HuH-7.5 (cell line): ENCODE measurements at regions not wholly inside any gene's neighbourhood (a gene's known extent, or its start where the extent isn't known, plus 50 kb on each side); places are given as distances from the start of the nearest gene placed in this dataset.

Experiments used
- DNase-seq: peaks from one replicate; pipeline ENCODE4 v3.0.0; 2011; ENCODE audit warnings: low spot score

DNA sequence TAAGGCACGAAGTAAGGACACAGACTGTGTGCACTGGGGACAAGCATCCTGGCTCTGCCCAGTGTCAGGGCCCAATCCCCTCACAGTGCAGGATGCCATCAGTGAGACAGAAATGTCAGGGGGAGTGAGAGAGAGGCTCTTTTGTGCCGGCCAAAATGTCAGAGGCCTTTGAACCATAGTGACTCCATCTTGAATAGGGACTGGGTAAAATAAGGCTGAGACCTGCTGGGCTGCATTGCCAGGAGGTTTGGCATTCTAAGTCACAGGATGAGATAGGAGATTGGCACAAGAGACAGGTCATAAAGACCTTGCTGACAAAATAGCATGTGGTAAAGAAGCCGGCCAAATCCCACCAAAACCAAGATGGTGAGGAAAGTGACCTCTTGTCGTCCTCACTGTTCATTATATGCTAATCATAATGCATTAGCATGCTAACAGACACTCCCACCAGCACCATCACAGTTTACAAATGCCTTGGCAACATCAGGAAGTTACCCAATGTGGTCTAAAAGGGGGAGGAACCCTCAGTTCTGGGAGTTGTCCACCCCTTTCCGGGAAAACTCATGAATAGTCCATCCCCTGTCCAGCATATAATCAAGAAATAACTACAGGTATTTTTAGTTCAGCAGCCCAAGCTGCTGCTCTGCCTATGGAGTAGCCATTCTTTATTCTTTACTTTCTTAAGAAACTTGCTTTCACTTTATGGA lies 337.4 kb downstream of the LPIN1 start:
- DNase-seq, result no peak

DNA sequence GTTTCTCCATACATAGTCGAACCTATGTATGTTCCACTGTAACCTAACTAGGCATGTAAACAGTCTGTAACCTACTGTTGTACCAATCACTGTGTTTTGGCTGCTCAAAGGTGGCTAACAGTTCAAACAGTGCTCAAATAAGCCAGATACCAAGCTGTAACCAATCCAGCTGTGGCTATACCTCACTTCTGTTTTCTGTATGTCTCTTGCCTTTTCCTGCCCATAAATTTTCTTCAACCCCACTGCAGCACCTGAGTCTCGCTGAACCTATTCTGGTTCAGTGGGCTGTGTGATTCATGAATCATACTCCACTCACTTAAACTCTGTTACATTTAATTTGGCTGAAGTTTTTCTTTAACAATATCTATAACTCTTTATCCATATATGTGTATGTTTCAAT lies 340.7 kb downstream of the LPIN1 start:
- no peak for DNase-seq

DNA sequence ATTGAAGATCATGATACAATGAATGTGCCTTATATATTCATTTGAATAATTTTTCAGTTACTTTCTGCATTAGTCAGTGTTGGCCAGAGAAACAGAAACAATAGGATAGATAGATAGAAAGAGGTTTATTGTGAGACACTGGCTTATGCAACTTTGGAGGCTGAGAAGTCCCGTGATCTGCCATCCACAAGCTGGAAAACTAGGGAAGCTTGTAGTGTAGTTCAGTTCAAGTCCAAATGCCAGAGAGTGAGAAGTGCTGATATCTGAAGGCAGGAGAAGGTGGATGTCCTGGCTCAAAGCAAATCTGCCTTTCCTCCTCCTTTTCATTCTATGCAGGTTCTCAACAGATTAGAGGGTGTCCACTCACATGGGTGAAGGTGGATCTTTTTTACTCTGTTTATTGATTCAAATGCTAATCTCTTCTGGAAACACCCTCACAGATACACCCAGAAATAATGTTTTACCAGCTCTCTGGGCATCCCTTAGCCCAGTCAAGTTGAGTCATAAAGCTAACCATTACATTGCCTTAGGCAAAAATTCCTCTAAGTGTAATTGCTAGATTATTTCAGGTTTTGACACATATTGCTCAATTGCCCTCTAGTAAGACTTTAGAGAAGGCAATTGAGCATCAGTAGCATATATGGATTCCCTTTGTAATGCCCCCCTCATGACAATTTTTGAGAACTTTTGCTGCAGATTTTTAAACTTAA lies 341.4 kb downstream of the LPIN1 start:
- DNase-seq, result no peak

DNA sequence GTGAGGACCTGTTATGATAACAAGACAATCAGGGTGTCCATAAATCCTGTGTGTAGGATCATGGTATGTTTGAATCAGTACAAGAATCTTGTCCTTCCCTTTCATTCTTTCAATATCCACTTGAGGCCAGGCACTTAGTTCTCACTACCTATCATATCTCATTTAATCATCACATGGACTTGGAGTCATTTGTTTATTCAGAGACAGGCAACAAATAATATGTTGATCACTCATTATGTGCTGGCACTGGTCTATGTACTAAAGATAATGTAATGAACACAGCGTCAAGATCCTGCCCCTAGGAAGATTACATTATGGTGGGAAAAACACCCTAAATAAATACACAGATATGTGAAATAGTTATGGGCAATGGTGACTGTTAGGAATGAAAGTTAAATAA lies 342.6 kb downstream of the LPIN1 start:
- DNase-seq, result no peak

DNA sequence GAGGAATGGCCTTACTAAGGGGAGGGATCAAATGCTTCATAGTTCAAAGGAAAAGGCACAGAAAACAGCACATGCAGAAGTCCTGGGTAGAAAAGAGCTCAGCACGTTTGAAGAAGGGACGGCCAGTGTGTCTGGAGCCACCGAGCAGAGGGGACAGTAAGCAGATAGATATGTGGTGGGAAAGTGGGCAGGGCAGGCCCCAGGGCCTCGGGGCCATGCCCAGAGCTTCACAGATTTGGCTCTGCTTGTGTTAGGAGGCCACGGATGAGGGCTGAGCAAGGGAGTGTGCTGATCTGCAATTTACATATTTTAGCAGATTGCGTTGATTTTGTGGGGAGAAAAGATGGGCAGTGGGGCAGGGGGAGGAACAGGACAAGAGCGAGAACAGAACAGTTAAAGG lies 343.1 kb downstream of the LPIN1 start:
- DNase-seq, result no peak

DNA sequence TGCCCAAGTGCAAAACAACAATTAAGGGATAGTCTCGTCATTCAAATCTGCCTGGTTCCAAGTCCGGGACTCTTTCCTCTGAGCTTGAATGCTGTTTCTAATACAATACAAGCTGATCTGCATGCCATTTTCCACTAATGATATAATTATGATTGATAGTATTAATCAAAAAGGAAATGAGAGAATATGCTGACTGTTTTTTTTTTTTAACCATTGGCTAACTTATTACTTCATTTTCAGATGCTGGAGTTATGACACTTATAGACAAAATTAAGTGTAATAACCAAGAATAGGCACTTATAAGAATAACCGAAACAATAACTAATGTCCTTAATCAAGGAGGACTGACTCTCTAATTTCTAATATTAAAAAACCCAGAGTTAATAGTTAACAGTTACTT lies 343.6 kb downstream of the LPIN1 start:
- DNase-seq, result no peak

DNA sequence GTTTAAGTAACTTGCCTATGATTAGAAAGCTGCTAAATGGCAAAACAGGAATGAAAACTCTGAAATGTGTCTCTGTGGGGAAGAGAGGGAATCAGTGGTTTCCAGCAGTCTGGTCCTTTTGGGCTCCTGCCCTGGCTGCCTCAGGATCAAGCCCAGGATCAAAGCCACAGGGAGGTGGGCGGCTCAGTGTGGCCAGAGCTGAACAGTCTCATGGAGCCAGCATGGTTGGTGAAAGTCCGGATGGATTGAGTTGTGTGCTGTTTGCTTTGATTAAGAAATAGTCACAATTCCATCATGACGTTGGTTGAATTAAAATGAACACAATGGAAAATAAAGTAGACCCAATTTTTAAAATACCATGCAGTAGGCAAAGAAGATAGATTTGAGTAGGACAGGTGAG lies 344.2 kb downstream of the LPIN1 start:
- DNase-seq, result no peak

DNA sequence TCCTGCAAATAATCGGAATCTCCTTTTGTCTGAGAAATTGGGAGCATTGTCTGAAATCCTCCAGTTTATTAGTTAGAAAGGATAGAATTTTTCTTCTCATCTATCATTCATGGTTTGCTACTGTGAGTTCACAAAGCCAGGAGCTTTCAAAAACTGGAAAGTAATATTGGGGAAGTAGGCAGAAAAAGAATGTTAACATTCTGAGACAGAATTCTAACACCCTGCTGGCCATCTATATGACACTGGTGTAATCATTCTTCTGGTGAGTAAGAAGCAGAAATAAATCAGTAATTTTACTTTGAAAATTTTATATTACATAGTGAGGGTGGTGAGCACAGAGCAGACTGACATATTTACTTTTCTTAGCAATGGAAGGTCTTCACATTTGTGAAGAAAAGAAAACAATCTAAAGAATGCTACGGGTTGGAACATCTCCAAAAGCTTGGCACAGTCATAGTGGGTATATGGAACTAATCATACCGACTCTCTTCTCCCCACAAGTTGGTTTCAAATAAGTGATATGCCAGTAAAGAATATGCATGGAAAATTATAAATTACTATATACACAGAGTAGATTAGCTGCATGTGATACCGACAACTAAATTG lies 344.9 kb downstream of the LPIN1 start:
- no peak for DNase-seq

DNA sequence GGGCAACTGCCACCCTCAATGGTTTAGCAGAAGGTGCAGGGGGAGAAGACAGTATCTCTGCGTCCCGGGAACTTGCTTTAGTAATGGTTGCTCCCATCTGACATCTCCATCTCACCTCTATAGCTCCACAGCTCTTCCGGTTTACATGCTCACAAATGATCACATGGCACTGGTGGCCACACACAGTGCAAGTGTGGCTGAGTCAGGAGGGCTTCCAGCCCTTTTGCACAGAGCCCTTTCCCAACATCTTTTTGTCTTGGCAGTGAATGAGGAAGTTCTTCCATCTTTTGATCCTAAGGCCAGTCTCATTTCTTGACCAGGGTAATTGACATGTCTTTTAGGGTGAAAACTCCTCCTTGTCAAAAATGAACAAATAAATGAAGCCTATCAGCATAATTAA lies 347.7 kb downstream of the LPIN1 start:
- DNase-seq, result no peak

DNA sequence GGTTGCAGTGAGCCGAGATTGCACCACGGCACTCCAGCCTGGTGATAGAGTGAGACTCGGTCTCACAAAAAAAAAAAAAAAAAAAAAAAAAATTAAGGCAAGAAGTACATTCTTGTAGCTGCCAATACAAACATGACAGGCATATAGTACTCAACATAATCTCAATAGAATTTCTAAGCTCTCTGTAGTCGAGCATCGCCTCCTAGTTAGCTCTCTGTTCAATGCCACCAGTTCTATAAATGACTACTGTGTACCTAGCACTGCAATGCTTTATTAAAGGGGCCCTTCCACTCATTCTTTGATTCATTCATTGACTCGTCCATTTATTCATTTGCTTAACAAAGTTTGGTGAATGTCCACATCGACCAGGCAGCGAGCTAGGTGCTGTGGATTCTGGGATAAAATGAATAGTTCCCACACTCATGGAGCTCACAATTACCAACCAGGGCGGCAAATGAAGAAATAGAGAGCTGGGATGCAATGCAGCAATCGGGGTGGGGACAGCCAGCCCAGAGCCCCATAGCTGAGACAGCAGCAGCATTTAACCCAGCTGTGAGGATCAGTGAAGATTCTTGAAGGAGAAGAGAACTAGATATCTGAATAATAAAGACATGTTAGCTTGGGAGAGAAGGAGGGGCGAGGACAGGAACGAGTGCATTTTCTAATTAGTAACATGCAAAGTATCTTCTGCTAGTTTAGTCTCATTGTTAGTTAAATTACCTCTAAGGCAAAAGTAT lies 349.8 kb downstream of the LPIN1 start:
- DNase-seq, result no peak

DNA sequence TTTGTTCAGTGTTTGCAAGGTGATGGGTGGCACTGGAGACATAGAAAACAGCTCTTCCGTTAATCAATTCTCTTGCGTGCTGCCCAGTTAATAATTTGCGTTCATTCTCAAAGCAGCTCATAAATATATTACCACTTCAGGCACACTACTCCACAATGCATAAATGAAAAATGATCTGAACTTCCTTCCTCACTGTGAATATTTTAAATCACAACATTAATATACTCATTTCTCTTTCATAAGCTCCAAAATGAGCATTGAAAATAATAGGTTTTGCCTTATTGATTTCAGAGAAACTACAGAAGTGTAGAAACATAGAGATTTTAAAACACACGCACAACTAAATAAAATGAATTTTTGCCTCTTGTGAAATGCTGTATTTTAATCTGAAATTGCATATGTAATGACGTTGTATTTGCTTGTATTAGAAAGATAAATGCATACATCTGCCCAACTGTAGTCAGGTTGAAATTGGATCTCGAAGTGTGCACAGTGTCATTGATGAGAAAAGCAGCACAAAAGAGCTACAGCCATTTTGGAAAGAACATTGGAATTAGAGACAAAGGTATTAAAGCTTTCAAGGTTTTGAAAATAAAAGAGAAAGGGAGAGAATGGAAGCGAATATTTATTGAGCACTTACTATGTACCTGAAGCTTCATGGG lies 350.5 kb downstream of the LPIN1 start:
- no peak for DNase-seq

DNA sequence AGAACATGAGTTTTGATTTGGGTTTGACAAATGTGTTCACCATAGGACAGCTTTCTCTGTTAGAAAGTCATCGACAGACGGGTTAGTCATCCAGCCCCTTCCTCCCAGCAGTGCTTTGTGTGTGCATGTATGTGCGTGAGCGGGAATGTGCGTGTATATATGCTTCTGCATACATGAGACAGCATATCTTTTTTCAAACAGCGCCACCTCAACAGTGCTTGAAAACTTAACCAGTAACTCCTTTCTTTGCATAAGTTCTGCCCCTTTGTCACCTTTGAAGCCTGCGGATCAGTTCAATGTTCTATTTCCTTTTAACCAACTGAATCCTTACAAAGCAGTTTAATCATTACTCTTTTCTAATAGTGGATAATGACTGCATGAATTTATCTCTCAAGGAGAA lies 351.4 kb downstream of the LPIN1 start:
- DNase-seq, result no peak

DNA sequence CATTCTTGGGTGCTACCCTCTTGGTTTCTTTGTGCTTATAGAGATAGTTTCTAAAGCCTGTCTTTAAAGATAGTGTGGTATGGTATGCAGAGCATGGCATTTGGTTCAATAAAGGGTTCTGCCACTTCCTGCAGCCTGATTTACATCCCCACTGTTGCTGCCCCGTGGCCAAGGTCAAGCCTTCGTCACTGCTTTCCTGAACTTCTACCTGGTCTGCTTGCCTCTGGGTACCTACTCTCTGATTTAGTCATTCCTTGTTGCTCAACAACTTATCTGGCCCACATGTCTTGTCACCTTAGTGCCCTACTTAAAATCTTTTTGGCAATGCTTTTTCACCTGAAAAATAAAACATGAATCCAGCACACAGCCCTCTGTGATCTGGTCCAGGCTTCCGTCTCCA lies 352.9 kb downstream of the LPIN1 start:
- DNase-seq, result no peak

DNA sequence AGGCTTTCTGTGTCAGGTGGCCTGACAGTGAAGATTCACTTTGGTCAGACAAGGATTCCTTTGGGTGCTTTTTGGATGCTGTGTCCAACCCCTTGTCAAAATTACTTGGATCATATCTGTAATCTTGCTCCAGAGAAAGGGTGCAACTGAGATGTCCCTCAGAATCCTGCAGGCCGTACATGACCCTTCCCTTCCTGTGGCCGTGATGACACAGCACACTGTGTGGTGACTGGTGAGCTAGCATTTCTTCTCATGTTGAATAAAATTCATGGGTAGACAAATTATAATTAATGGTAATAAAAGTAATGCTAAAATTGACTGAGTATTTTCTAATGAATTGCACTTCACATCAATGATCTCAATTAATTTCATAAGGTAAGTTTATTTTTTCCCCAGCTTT lies 356.2 kb downstream of the LPIN1 start:
- DNase-seq, result no peak

DNA sequence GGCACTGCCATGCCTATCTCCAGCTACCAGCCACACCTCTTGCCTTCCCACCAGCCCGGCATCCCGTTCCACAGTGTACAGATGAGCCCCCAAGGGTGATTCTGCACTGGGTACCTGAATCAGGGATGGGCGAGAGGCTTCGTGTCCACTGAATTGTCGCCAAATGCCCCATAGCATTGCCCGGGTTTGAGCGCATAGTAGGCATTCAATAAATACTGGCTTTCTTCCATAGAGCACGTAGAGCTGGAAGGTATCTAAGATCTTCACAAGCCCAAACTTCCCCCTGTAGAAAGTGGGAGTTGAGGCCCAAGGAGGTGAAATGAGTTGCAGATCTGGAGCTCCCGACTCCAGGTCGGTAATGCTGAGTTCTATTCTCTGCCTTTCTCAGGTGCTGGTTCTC lies 358.7 kb downstream of the LPIN1 start:
- no peak for DNase-seq

DNA sequence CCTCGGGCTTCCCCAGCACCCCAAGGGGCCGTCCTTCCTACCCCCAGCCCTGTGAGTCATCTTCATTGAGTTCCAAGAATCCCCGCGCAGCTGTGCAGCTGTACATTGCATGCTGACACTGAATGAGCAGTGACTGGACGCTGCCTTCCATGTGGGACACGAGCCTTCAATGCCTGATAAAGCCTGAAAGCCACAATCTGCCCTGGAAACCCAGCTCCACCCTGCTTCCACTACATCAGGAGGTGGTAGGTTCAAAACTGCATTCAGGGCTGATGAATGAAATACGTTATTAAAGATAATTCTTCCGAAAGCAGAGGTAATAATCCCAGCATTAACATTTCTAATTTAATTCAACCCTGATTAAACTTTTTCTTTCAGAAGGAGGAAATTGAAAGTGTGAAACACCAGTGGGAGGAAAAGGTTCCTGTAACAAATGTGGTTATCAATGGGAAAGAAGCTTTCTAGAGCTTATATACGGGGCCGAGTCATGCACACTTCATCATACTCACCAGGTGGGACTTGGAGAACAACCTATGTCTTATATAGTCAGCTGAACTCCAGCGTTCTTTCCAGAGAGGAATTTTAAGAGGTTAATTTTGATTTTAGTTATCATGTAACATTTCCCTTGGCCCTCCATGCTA lies 360.1 kb downstream of the LPIN1 start:
- DNase-seq, result no peak

DNA sequence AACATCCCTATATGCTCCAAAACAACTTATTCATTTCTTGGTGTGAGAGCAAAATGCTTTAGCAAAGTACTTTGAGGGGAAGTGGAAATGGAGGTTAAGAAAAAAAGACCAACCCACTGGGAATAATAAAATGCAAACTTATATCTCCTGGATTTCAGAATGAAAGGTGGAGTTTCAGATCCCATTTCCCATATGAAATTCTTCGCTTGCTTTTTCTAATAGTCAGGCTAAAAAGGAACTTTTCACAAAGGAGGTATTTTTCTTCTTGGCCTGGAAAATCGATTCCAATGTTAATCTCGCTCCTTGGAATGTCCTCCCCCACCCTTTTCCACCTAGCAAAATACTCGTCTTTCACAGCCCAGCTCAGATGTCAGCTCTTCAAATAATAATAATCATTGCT lies 360.9 kb downstream of the LPIN1 start:
- DNase-seq, result no peak

DNA sequence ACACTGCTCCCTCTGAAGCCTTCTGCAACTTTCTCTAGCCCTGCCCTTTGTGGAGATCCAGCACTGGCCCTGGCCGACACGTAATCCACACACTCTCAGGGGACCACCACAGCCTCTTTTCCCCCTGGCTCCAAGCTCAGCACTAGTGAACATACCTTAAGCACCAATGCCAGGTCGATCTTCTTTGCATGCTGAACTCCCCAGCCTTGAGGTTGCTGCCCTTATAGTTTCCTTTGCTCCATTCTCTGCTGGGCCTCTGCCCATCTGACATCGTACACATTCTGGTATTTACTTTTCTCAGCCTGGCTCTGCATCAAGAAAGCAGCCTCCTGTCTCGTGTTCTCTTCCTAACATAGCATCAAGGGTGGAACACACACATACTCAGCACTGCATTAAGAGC lies 361.5 kb downstream of the LPIN1 start:
- no peak for DNase-seq

DNA sequence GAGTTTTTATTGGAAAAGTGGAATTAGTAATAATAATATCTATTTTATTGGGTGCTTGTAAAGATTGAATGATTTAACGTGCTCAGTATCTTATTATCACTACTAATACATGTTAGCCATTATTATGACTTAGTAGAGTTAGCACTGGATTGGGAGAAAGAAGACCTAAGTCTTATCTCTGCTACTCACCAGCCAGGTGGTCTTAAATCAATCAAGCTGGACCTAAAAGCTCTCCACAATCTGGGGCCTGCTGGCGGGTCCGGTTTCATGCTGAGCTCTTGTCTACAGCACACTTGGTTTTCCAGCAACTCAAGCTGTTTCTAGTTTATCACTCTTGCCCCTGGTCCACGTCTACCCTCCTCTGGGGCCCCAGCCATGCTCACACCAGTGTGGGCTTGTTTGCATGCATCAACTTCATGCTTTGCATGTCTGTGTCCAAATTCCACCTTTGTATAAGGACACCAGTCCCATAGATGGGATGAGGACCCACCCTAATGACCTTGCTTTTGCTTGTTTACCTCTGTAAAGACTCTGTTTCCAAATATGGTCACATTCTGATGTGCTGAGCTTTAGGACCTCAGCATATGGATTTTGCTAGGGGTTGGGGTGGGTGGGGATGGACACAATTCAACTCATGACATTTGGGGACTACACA lies 363.1 kb downstream of the LPIN1 start:
- no peak for DNase-seq

DNA sequence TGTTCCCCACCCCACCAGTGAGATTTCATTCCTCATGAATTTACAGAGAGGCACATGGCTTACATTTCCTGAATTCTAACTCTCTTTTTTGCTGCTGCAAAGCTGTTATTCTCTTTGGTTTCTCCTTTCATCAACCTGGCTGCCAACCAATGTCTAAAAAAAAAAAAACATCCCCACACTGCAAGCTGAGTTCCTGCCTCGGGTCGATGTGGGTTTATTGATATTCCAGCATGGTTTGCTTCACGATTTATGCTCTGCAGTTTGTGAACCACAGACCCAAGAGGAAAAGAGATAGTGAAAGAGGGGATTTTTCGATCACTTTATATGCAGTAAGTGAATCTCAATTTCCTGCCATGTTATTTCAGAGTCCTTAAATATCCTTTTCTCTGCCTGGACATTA lies 363.6 kb downstream of the LPIN1 start:
- no peak for DNase-seq

DNA sequence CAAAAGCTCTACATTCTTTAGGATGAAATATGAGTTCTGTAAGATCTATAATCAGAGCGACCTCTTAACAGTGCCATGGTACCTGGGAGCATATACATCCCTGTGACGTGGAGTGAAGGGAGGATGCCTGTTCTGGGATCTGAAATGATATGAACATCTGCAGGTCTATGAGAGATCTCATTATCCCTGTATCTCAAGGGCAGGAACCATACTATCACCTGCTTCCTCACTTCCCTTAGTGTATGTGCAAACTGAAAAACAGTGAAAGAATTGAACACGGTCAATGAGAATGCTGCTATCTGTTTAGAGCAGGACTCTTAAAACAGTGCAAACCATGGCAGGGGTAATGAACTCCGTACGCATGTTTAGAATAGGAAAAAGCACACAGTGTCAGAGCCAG lies 364.0 kb downstream of the LPIN1 start:
- no peak for DNase-seq
